H1 (cell line): ENCODE measurements at regions not wholly inside any gene's neighbourhood (a gene's known extent, or its start where the extent isn't known, plus 50 kb on each side); places are given as distances from the start of the nearest gene placed in this dataset.

Experiments used
- CTCF ChIA-PET: fragments of 300-600 bp; sonication (Branson Sonifier 250); formaldehyde crosslinking; loops from one replicate; lab custom pipeline; 2021; ENCODE audit not compliant: partially characterized antibody; lab: Charles Lee
- POLR2A ChIA-PET: fragments of 300-600 bp; sonication (Branson Sonifier 250); formaldehyde crosslinking; loops from one replicate; lab custom pipeline; 2021; ENCODE audit warnings: inconsistent platforms; ENCODE audit not compliant: partially characterized antibody; lab: Charles Lee
- DNase-seq, 2 experiments: peaks; one replicate each; pipeline versions ENCODE4 v3.0.0 to v3.0.0-alpha.2; 2010 to 2022; ENCODE audit warnings: low spot score in 2 of 2, low read depth in 1 of 2, mixed read lengths in 1 of 2
- FAIRE-seq: peaks from 2 replicates; lab custom pipeline; 2011; peaks lifted over from hg19 to GRCh38; lab: Jason Lieb, UNC
- H2AFZ ChIP-seq: 2 replicates; pipeline ENCODE4 v1.8.1; 2012; ENCODE audit warnings: low read length, inconsistent platforms
- H2AK5ac ChIP-seq: 2 replicates; pipeline ENCODE4 v1.6.1; 2013; ENCODE audit warnings: low read depth, low read length
- H2BK120ac ChIP-seq: replicated peaks from 2 replicates; pipeline ENCODE3; 2013; ENCODE audit warnings: low read depth, low read length, inconsistent platforms
- H2BK12ac ChIP-seq: 2 replicates; pipeline ENCODE4 v1.6.1; 2013; ENCODE audit warnings: low read depth, low read length
- H2BK15ac ChIP-seq: 2 replicates; pipeline ENCODE4 v1.6.1; 2013; ENCODE audit warnings: low read length
- H2BK20ac ChIP-seq: 2 replicates; pipeline ENCODE4 v1.6.1; 2013; ENCODE audit warnings: low read length
- H2BK5ac ChIP-seq: 2 replicates; pipeline ENCODE4 v1.6.1; 2013; ENCODE audit warnings: low read depth, low read length
- H3K14ac ChIP-seq: 2 replicates; pipeline ENCODE4 v1.6.1; 2013; ENCODE audit warnings: inconsistent platforms; ENCODE audit not compliant: insufficient read length
- H3K18ac ChIP-seq: 2 replicates; pipeline ENCODE4 v1.6.1; 2013; ENCODE audit warnings: low read length; ENCODE audit errors: extremely low read depth
- H3K23ac ChIP-seq: 2 replicates; pipeline ENCODE4 v1.6.1; 2013; ENCODE audit warnings: inconsistent platforms; ENCODE audit not compliant: insufficient read length
- H3K23me2 ChIP-seq: 2 replicates; pipeline ENCODE4 v1.6.1; 2013; ENCODE audit warnings: low read depth, low read length
- H3K27ac ChIP-seq: 2 replicates; pipeline ENCODE4 v1.6.1; 2011; ENCODE audit warnings: low read depth, low read length, inconsistent platforms
- H3K27me3 ChIP-seq, 4 experiments: replicated peaks in 1 of 4; 1 replicate in 1 of 4; 2 replicates in 3 of 4; pipeline versions ENCODE4 v1.6.1 to v1.8.1; 2011 to 2013; ENCODE audit warnings: low read length in 3 of 4, mild to moderate bottlenecking in 3 of 4, inconsistent platforms in 2 of 4, mixed read lengths in 2 of 4, moderate library complexity in 1 of 4; ENCODE audit not compliant: control insufficient read depth in 3 of 4, insufficient read depth in 3 of 4; ENCODE audit errors: extremely low read depth in 1 of 4
- H3K36me3 ChIP-seq, 4 experiments: 2 replicates each; pipeline versions ENCODE4 v1.6.1 to v1.8.1; 2011 to 2013; ENCODE audit warnings: mild to moderate bottlenecking in 4 of 4, low read length in 3 of 4, moderate library complexity in 2 of 4, control low read depth in 1 of 4, inconsistent platforms in 1 of 4; ENCODE audit not compliant: insufficient read depth in 4 of 4, control insufficient read depth in 2 of 4
- H3K4ac ChIP-seq: replicated peaks from 2 replicates; pipeline ENCODE3; 2013; ENCODE audit warnings: low read length, low read depth, mixed read lengths, inconsistent platforms; ENCODE audit not compliant: insufficient read length
- H3K4me1 ChIP-seq, 4 experiments: replicated peaks in 1 of 4; 1 replicate in 1 of 4; 2 replicates in 3 of 4; pipeline versions ENCODE4 v1.6.1 to v1.8.1; 2011 to 2013; ENCODE audit warnings: low read length in 3 of 4, inconsistent platforms in 2 of 4, mixed read lengths in 1 of 4; ENCODE audit not compliant: insufficient read depth in 4 of 4, control insufficient read depth in 3 of 4
- H3K4me2 ChIP-seq, 2 experiments: 2 replicates each; pipeline versions ENCODE4 v1.6.1 to v1.8.1; 2011 to 2013; ENCODE audit warnings: low read depth in 2 of 2, low read length in 2 of 2, control low read depth in 1 of 2, inconsistent platforms in 1 of 2, mild to moderate bottlenecking in 1 of 2; ENCODE audit not compliant: insufficient read depth in 1 of 2
- H3K4me3 ChIP-seq, 4 experiments: fragments of 200-600, 300-600 bp in 1 of 4; sonication (generic), shearing (Covaris generic), sonication (Bioruptor Twin) in 1 of 4; 2 replicates each; pipeline versions ENCODE4 v1.5.1 to v1.8.1; 2011 to 2016; ENCODE audit warnings: low read length in 4 of 4, low read depth in 3 of 4, control low read depth in 2 of 4, inconsistent platforms in 2 of 4, mild to moderate bottlenecking in 2 of 4, mixed read lengths in 1 of 4, moderate library complexity in 1 of 4; ENCODE audit not compliant: insufficient read depth in 2 of 4; ENCODE audit errors: extremely low read depth in 1 of 4
- H3K56ac ChIP-seq: replicated peaks from 2 replicates; pipeline ENCODE3; 2013; ENCODE audit warnings: low read depth, mild to moderate bottlenecking, mixed read lengths, low read length, inconsistent platforms; ENCODE audit not compliant: insufficient read length
- H3K79me1 ChIP-seq: 2 replicates; pipeline ENCODE4 v1.6.1; 2013; ENCODE audit warnings: low read depth, low read length, control low read depth
- H3K79me2 ChIP-seq, 2 experiments: 2 replicates each; pipeline versions ENCODE4 v1.6.1 to v1.8.1; 2012 to 2013; ENCODE audit warnings: low read length in 2 of 2, mild to moderate bottlenecking in 2 of 2, inconsistent platforms in 1 of 2; ENCODE audit not compliant: insufficient read depth in 2 of 2, control insufficient read depth in 1 of 2
- H3K9ac ChIP-seq, 4 experiments: replicated peaks in 1 of 4; 1 replicate in 1 of 4; 2 replicates in 3 of 4; pipeline versions ENCODE4 v1.6.1 to v1.8.1; 2011 to 2013; ENCODE audit warnings: low read depth in 3 of 4, low read length in 3 of 4, control low read depth in 2 of 4, mild to moderate bottlenecking in 2 of 4, moderate library complexity in 2 of 4, inconsistent platforms in 1 of 4; ENCODE audit errors: extremely low read depth in 1 of 4
- H3K9me3 ChIP-seq, 2 experiments: 2 replicates each; pipeline versions ENCODE4 v1.6.1 to v1.8.1; 2012 to 2013; ENCODE audit warnings: mild to moderate bottlenecking in 2 of 2, moderate library complexity in 2 of 2, control low read depth in 1 of 2, inconsistent platforms in 1 of 2, low read depth in 1 of 2, low read length in 1 of 2, mixed read lengths in 1 of 2; ENCODE audit not compliant: insufficient read depth in 2 of 2
- H4K20me1 ChIP-seq, 2 experiments: replicated peaks in 1 of 2; 2 replicates each; pipeline versions ENCODE3 to v1.8.1; 2011 to 2013; ENCODE audit warnings: inconsistent platforms in 2 of 2, low read length in 2 of 2, mild to moderate bottlenecking in 1 of 2; ENCODE audit not compliant: insufficient read depth in 2 of 2, control insufficient read depth in 1 of 2
- H4K5ac ChIP-seq: 2 replicates; pipeline ENCODE4 v1.6.1; 2013; ENCODE audit warnings: low read length, low read depth, mixed read lengths, inconsistent platforms; ENCODE audit not compliant: insufficient read length
- H4K8ac ChIP-seq: 2 replicates; pipeline ENCODE4 v1.8.0; 2013; ENCODE audit warnings: mild to moderate bottlenecking, moderate library complexity, low read length, inconsistent platforms; ENCODE audit not compliant: insufficient read depth; ENCODE audit errors: extremely low read depth
- H4K91ac ChIP-seq: replicated peaks from 2 replicates; pipeline ENCODE3; 2013; ENCODE audit warnings: low read length, mixed read lengths, inconsistent platforms; ENCODE audit not compliant: insufficient read length
- CHD7 ChIP-seq: fragments of 300-600 bp; sonication (generic); IDR thresholded peaks from 2 replicates; pipeline ENCODE4 v1.7.1; 2012; ENCODE audit warnings: low read length, moderate library complexity, mild to moderate bottlenecking, inconsistent platforms; ENCODE audit not compliant: insufficient replicate concordance
- WGBS, 2 experiments: shearing (Covaris generic) in 1 of 2; methylation state at CpG; one replicate each; pipeline versions ENCODE4 v1.1.6 to v1.1.7; 2013 to 2015; ENCODE audit warnings: low lambda C conversion rate in 2 of 2, mixed read lengths in 2 of 2, inconsistent platforms in 1 of 2, low coverage in 1 of 2, missing lambda C conversion rate in 1 of 2; ENCODE audit not compliant: insufficient replicate concordance in 2 of 2, insufficient coverage in 1 of 2, insufficient read length in 1 of 2; ENCODE audit errors: extremely low coverage in 1 of 2, missing lambda C conversion rate in 1 of 2; 5-methylcytosine and 5-hydroxymethylcytosine counted together

- Histone ChIP-seq H3K14ac (no peak overlapping the region), H3K18ac (no peak overlapping the region), H3K79me2 (no peaks in the 10 kb centered on the region), H4K91ac (no peak overlapping the region), H3K23me2 (no peaks in the 10 kb centered on the region), H3K23ac (no peak overlapping the region), H2BK12ac (no peak overlapping the region), H2BK120ac (no peak overlapping the region), H2BK15ac (no peak overlapping the region), H3K9me3 (no peaks in the 10 kb centered on the region), H3K36me3 (no peaks in the 10 kb centered on the region), H3K4me3 (no peak overlapping the region), H2BK20ac (no peak overlapping the region), H4K5ac (no peak overlapping the region), H4K8ac (no peak overlapping the region), H2AFZ (no peak overlapping the region), H2BK5ac (no peak overlapping the region), H3K27me3 (no peaks in the 10 kb centered on the region), H3K4ac (no peak overlapping the region), H4K20me1 (no peaks in the 10 kb centered on the region), H3K9ac (no peak overlapping the region), H3K4me1 (no peaks in the 10 kb centered on the region), H2AK5ac (no peak overlapping the region), H3K4me2 (no peak overlapping the region), H3K27ac (no peak overlapping the region), H3K56ac (no peak overlapping the region), H3K79me1 (no peaks in the 10 kb centered on the region)
- ChIA-PET POLR2A (no interaction called here), CTCF (no interaction called here)
- DNase-seq (no peak), FAIRE-seq (no peak)
- WGBS, 2 experiments, result 89% methylated on average over 1 of the region's 1 CpG; no CpG with 5 or more reads in 1 of the 2 experiments
- TF ChIP-seq CHD7, result no peak
Measured at GRCh38 chr3:180836766-180837165, 75.7 kb upstream of the FXR1 start.
